ENCODE measurements at regions not wholly inside any gene's neighbourhood (a gene's known extent, or its start where the extent isn't known, plus 50 kb on each side); places are given as distances from the start of the nearest gene placed in this dataset.

- H3K27ac Mint-ChIP-seq = no peak overlapping the region
- H3K27me3 Mint-ChIP-seq = peaks cover 5% of the 10 kb centered on the region
- no peak for ATAC-seq
- H3K9me3 Mint-ChIP-seq (ENCODE audit: low read depth) = no peaks in the 10 kb centered on the region
- CTCF ChIA-PET = no interaction called here
- no peak for DNase-seq
- no peaks in the 10 kb centered on the region for H3K4me1 Mint-ChIP-seq
- no peak overlapping the region for H3K4me3 Mint-ChIP-seq
- no peaks in the 10 kb centered on the region for H3K36me3 Mint-ChIP-seq
Observed at GRCh38 chr18:46324087-46324955, 220.1 kb downstream of the HAUS1 start.

- Mint-ChIP-seq H3K36me3 (no peaks in the 10 kb centered on the region), H3K9me3 (ENCODE audit: low read depth) (no peaks in the 10 kb centered on the region), H3K27ac (no peak overlapping the region), H3K27me3 (peaks cover 19% of the 10 kb centered on the region), H3K4me1 (no peaks in the 10 kb centered on the region), H3K4me3 (no peak overlapping the region)
- DNase-seq (no peak), ATAC-seq (no peak)
- CTCF ChIA-PET = no interaction called here
Observed at GRCh38 chr18:46325895-46326294, 221.7 kb downstream of the HAUS1 start.

GRCh38 chr18:46329736-46330246 lies 225.6 kb downstream of the HAUS1 start:
- no peaks in the 10 kb centered on the region for H3K9me3 Mint-ChIP-seq (ENCODE audit: low read depth)
- no peak for DNase-seq
- no peak overlapping the region for H3K4me3 Mint-ChIP-seq
- H3K27ac Mint-ChIP-seq = no peak overlapping the region
- H3K4me1 Mint-ChIP-seq = peaks cover 9% of the 10 kb centered on the region
- CTCF ChIA-PET = no interaction called here
- ATAC-seq = no peak
- peaks cover 50% of the 10 kb centered on the region for H3K27me3 Mint-ChIP-seq
- H3K36me3 Mint-ChIP-seq = no peaks in the 10 kb centered on the region

- CTCF ChIA-PET = no interaction called here
- peaks cover 66% of the 10 kb centered on the region for H3K27me3 Mint-ChIP-seq
- no peaks in the 10 kb centered on the region for H3K36me3 Mint-ChIP-seq
- no peak overlapping the region for H3K27ac Mint-ChIP-seq
- H3K4me1 Mint-ChIP-seq = peaks cover 22% of the 10 kb centered on the region
- no peaks in the 10 kb centered on the region for H3K9me3 Mint-ChIP-seq (ENCODE audit: low read depth)
- no peak overlapping the region for H3K4me3 Mint-ChIP-seq
- no peak for ATAC-seq
- DNase-seq = no peak
Observed at GRCh38 chr18:46331316-46331715, 227.1 kb downstream of the HAUS1 start.

GRCh38 chr18:46332286-46332801 lies 228.2 kb downstream of the HAUS1 start:
- CTCF ChIA-PET = no interaction called here
- no peak overlapping the region for H3K27ac Mint-ChIP-seq
- ATAC-seq = no peak

GRCh38 chr18:46332921-46333341 lies 228.7 kb downstream of the HAUS1 start:
- ATAC-seq = peak; percentile 6
- Mint-ChIP-seq H3K36me3 (no peaks in the 10 kb centered on the region), H3K27me3 (peaks cover 82% of the 10 kb centered on the region)

More at GRCh38 chr18:46332286-46332801, 228.2 kb downstream of the HAUS1 start:
- no peak overlapping the region for H3K4me3 Mint-ChIP-seq
- DNase-seq = no peak
- no peaks in the 10 kb centered on the region for H3K36me3 Mint-ChIP-seq
- peaks cover 25% of the 10 kb centered on the region for H3K4me1 Mint-ChIP-seq
- H3K9me3 Mint-ChIP-seq (ENCODE audit: low read depth) = no peaks in the 10 kb centered on the region
- peaks cover 76% of the 10 kb centered on the region for H3K27me3 Mint-ChIP-seq

GRCh38 chr18:46333431-46334135 lies 229.4 kb downstream of the HAUS1 start:
- H3K27me3 Mint-ChIP-seq = peaks cover 87% of the 10 kb centered on the region

More at GRCh38 chr18:46332921-46333341, 228.7 kb downstream of the HAUS1 start:
- CTCF ChIA-PET = no interaction called here
- Mint-ChIP-seq H3K27ac (no peak overlapping the region), H3K9me3 (ENCODE audit: low read depth) (no peaks in the 10 kb centered on the region), H3K4me3 (peak overlapping the region; percentile 52), H3K4me1 (peaks cover 26% of the 10 kb centered on the region)
- no peak for DNase-seq

GRCh38 chr18:46334868-46335281 lies 230.7 kb downstream of the HAUS1 start:
- no peak for ATAC-seq
- peak overlapping the region; percentile 22 for H3K27ac Mint-ChIP-seq
- DNase-seq = no peak
- no peaks in the 10 kb centered on the region for H3K9me3 Mint-ChIP-seq (ENCODE audit: low read depth)
- H3K27me3 Mint-ChIP-seq = peaks cover 88% of the 10 kb centered on the region
- no peaks in the 10 kb centered on the region for H3K36me3 Mint-ChIP-seq
- peaks cover 38% of the 10 kb centered on the region for H3K4me1 Mint-ChIP-seq
- CTCF ChIA-PET = no interaction called here
- peak overlapping the region; percentile 75 for H3K4me3 Mint-ChIP-seq

More at GRCh38 chr18:46333431-46334135, 229.4 kb downstream of the HAUS1 start:
- Mint-ChIP-seq H3K4me3 (peak overlapping the region; percentile 52), H3K9me3 (ENCODE audit: low read depth) (no peaks in the 10 kb centered on the region), H3K36me3 (no peaks in the 10 kb centered on the region), H3K27ac (no peak overlapping the region), H3K4me1 (peaks cover 31% of the 10 kb centered on the region)
- CTCF ChIA-PET = no interaction called here
- DNase-seq (no peak), ATAC-seq (peak; percentile 50)

- DNase-seq = no peak
- Mint-ChIP-seq H3K36me3 (no peaks in the 10 kb centered on the region), H3K27ac (no peak overlapping the region), H3K9me3 (ENCODE audit: low read depth) (no peaks in the 10 kb centered on the region), H3K4me1 (peaks cover 38% of the 10 kb centered on the region), H3K4me3 (peak overlapping the region; percentile 29), H3K27me3 (peaks cover 88% of the 10 kb centered on the region)
- CTCF ChIA-PET = no interaction called here
- ATAC-seq = no peak
Observed at GRCh38 chr18:46335534-46336101, 231.4 kb downstream of the HAUS1 start.

GRCh38 chr18:46336278-46337111 lies 232.3 kb downstream of the HAUS1 start:
- DNase-seq = no peak
- H3K4me3 Mint-ChIP-seq = no peak overlapping the region
- ATAC-seq = no peak
- CTCF ChIA-PET = no interaction called here
- H3K4me1 Mint-ChIP-seq = peaks cover 38% of the 10 kb centered on the region
- peaks cover 84% of the 10 kb centered on the region for H3K27me3 Mint-ChIP-seq
- no peaks in the 10 kb centered on the region for H3K9me3 Mint-ChIP-seq (ENCODE audit: low read depth)
- no peak overlapping the region for H3K27ac Mint-ChIP-seq
- no peaks in the 10 kb centered on the region for H3K36me3 Mint-ChIP-seq

GRCh38 chr18:46337271-46337670 lies 233.1 kb downstream of the HAUS1 start:
- Mint-ChIP-seq H3K27ac (no peak overlapping the region), H3K9me3 (ENCODE audit: low read depth) (no peaks in the 10 kb centered on the region), H3K4me1 (peaks cover 38% of the 10 kb centered on the region), H3K36me3 (no peaks in the 10 kb centered on the region), H3K27me3 (peaks cover 76% of the 10 kb centered on the region), H3K4me3 (no peak overlapping the region)
- no peak for DNase-seq
- CTCF ChIA-PET = no interaction called here
- ATAC-seq = no peak

GRCh38 chr18:46338205-46338604 lies 234.0 kb downstream of the HAUS1 start:
- H3K4me3 Mint-ChIP-seq = no peak overlapping the region
- peaks cover 37% of the 10 kb centered on the region for H3K4me1 Mint-ChIP-seq
- DNase-seq (no peak), ATAC-seq (no peak)
- no peaks in the 10 kb centered on the region for H3K9me3 Mint-ChIP-seq (ENCODE audit: low read depth)
- no peaks in the 10 kb centered on the region for H3K36me3 Mint-ChIP-seq
- CTCF ChIA-PET = interaction anchor here (1.1 kb wide), 1 partner anchor 57 kb away, joined by 3 read pairs; no protein-coding TSS in a partner anchor
- peaks cover 67% of the 10 kb centered on the region for H3K27me3 Mint-ChIP-seq
- no peak overlapping the region for H3K27ac Mint-ChIP-seq
